ENCODE measurements at regions not wholly inside any gene's neighbourhood (a gene's known extent, or its start where the extent isn't known, plus 50 kb on each side); places are given as distances from the start of the nearest gene placed in this dataset.

DNA sequence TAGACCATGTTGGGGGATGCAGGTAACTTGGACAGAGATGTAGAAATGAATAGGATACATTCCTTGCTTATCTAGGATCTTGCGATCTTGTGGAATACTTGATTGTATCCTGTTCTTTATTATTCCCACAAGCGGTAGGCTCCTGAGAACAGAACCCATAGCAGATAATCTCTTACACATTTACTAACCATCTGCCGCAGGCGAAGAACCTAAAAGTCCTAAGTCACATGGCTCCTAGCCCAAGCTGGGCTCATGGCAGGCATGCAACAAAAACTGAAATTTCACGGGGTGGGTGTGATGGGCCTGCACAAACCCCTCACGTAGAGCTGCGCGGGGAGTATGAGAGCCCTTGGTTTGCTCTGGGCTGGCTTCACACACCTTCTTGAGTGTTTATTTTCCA is 177.4 kb upstream of the NECTIN1 start:
- TF ChIP-seq, protein P1, sequence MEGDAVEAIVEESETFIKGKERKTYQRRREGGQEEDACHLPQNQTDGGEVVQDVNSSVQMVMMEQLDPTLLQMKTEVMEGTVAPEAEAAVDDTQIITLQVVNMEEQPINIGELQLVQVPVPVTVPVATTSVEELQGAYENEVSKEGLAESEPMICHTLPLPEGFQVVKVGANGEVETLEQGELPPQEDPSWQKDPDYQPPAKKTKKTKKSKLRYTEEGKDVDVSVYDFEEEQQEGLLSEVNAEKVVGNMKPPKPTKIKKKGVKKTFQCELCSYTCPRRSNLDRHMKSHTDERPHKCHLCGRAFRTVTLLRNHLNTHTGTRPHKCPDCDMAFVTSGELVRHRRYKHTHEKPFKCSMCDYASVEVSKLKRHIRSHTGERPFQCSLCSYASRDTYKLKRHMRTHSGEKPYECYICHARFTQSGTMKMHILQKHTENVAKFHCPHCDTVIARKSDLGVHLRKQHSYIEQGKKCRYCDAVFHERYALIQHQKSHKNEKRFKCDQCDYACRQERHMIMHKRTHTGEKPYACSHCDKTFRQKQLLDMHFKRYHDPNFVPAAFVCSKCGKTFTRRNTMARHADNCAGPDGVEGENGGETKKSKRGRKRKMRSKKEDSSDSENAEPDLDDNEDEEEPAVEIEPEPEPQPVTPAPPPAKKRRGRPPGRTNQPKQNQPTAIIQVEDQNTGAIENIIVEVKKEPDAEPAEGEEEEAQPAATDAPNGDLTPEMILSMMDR (IDR thresholded peaks at IDR 0.05), result no peak
- no peak for TF ChIP-seq POLR2A (IDR thresholded peaks at IDR 0.05)
